Effector memory CD8-positive, alpha-beta T cell (primary cell): ENCODE measurements at regions not wholly inside any gene's neighbourhood (a gene's known extent, or its start where the extent isn't known, plus 50 kb on each side); places are given as distances from the start of the nearest gene placed in this dataset.

Source experiments
- ATAC-seq: fragments of 150-1000 bp; cut with Tn5 transposase; replicated peaks from 2 replicates; pipeline ENCODE4 v1.10.0; 2021; ENCODE audit warnings: mild to moderate bottlenecking, moderate library complexity
- DNase-seq, 3 experiments: peaks; one replicate each; pipeline ENCODE4 v3.0.0; 2021
- H3K27ac Mint-ChIP-seq, 2 donors: one replicate each; pipeline ENCODE4 v1.8.0; 2022; ENCODE audit warnings: mild to moderate bottlenecking in 2 of 2, mixed read lengths in 2 of 2, moderate library complexity in 2 of 2
- H3K27me3 Mint-ChIP-seq, 2 donors: one replicate each; pipeline ENCODE4 v1.8.0; 2022; ENCODE audit warnings: mixed read lengths in 2 of 2
- H3K36me3 Mint-ChIP-seq: one replicate; pipeline ENCODE4 v1.8.0; 2022; ENCODE audit warnings: mild to moderate bottlenecking, moderate library complexity, mixed read lengths; ENCODE audit not compliant: insufficient read depth
- H3K4me1 Mint-ChIP-seq, 2 donors: one replicate each; pipeline ENCODE4 v1.8.0; 2022; ENCODE audit warnings: low read depth in 2 of 2, mixed read lengths in 2 of 2
- H3K4me3 Mint-ChIP-seq, 2 donors: one replicate each; pipeline ENCODE4 v1.8.0; 2022; ENCODE audit warnings: mild to moderate bottlenecking in 2 of 2, mixed read lengths in 2 of 2, moderate library complexity in 2 of 2
- H3K9me3 Mint-ChIP-seq, 2 donors: one replicate each; pipeline ENCODE4 v1.8.0; 2022; ENCODE audit warnings: mixed read lengths in 2 of 2

- Mint-ChIP-seq H3K27ac (no peak overlapping the region), H3K36me3 (no peaks in the 10 kb centered on the region), H3K27me3 (peaks cover 33 to 34% of the 10 kb centered on the region in 2 donors), H3K4me1 (no peaks in the 10 kb centered on the region), H3K9me3 (no peaks in the 10 kb centered on the region), H3K4me3 (no peak overlapping the region)
- no peak for ATAC-seq
- no peak for DNase-seq
Measured at GRCh38 chr6:145063091-145063490, 672.2 kb downstream of the EPM2A start.

- Mint-ChIP-seq H3K4me3 (no peak overlapping the region), H3K27ac (no peak overlapping the region), H3K4me1 (no peaks in the 10 kb centered on the region), H3K36me3 (no peaks in the 10 kb centered on the region), H3K9me3 (no peaks in the 10 kb centered on the region), H3K27me3 (peaks cover 43 to 54% of the 10 kb centered on the region in 2 donors)
- no peak for DNase-seq
- ATAC-seq, result no peak
Measured at GRCh38 chr6:145067430-145067829, 667.9 kb downstream of the EPM2A start.

GRCh38 chr6:145068577-145068976 lies 666.7 kb downstream of the EPM2A start:
- Mint-ChIP-seq H3K9me3 (no peaks in the 10 kb centered on the region), H3K27ac (no peak overlapping the region), H3K4me1 (no peaks in the 10 kb centered on the region), H3K36me3 (no peaks in the 10 kb centered on the region), H3K4me3 (no peak overlapping the region), H3K27me3 (peaks cover 40 to 51% of the 10 kb centered on the region in 2 donors)
- no peak for ATAC-seq
- no peak for DNase-seq

GRCh38 chr6:145069966-145070365 lies 665.4 kb downstream of the EPM2A start:
- no peak overlapping the region for H3K27ac Mint-ChIP-seq
- peaks cover 40 to 51% of the 10 kb centered on the region in 2 donors for H3K27me3 Mint-ChIP-seq
- H3K9me3 Mint-ChIP-seq, result no peaks in the 10 kb centered on the region
- no peaks in the 10 kb centered on the region for H3K36me3 Mint-ChIP-seq
- ATAC-seq, result no peak
- no peak for DNase-seq
- no peak overlapping the region for H3K4me3 Mint-ChIP-seq
- H3K4me1 Mint-ChIP-seq, result no peaks in the 10 kb centered on the region

- no peak overlapping the region for H3K4me3 Mint-ChIP-seq
- H3K4me1 Mint-ChIP-seq, result no peaks in the 10 kb centered on the region
- no peak for DNase-seq
- no peak for ATAC-seq
- H3K27ac Mint-ChIP-seq, result no peak overlapping the region
- H3K36me3 Mint-ChIP-seq, result no peaks in the 10 kb centered on the region
- peaks cover 36 to 46% of the 10 kb centered on the region in 2 donors for H3K27me3 Mint-ChIP-seq
- H3K9me3 Mint-ChIP-seq, result no peaks in the 10 kb centered on the region
Measured at GRCh38 chr6:145070791-145071190, 664.5 kb downstream of the EPM2A start.

- Mint-ChIP-seq H3K9me3 (no peaks in the 10 kb centered on the region), H3K36me3 (no peaks in the 10 kb centered on the region), H3K4me1 (no peaks in the 10 kb centered on the region), H3K4me3 (no peak overlapping the region), H3K27ac (no peak overlapping the region), H3K27me3 (peaks cover 26 to 42% of the 10 kb centered on the region in 2 donors)
- DNase-seq (no peak), ATAC-seq (no peak)
Measured at GRCh38 chr6:145071836-145072235, 663.5 kb downstream of the EPM2A start.

GRCh38 chr6:145073811-145074210 lies 661.5 kb downstream of the EPM2A start:
- H3K36me3 Mint-ChIP-seq, result no peaks in the 10 kb centered on the region
- DNase-seq, result no peak
- no peak for ATAC-seq
- H3K27me3 Mint-ChIP-seq, result peaks cover 18 to 24% of the 10 kb centered on the region in 2 donors
- H3K4me3 Mint-ChIP-seq, result no peak overlapping the region
- no peaks in the 10 kb centered on the region for H3K9me3 Mint-ChIP-seq
- no peak overlapping the region for H3K27ac Mint-ChIP-seq
- no peaks in the 10 kb centered on the region for H3K4me1 Mint-ChIP-seq

- H3K36me3 Mint-ChIP-seq, result no peaks in the 10 kb centered on the region
- H3K27me3 Mint-ChIP-seq, result peaks cover 10 to 22% of the 10 kb centered on the region in 2 donors
- H3K4me3 Mint-ChIP-seq, result no peak overlapping the region
- no peaks in the 10 kb centered on the region for H3K9me3 Mint-ChIP-seq
- DNase-seq (no peak), ATAC-seq (no peak)
- no peaks in the 10 kb centered on the region for H3K4me1 Mint-ChIP-seq
- no peak overlapping the region for H3K27ac Mint-ChIP-seq
Measured at GRCh38 chr6:145074805-145075204, 660.5 kb downstream of the EPM2A start.

- no peaks in the 10 kb centered on the region for H3K36me3 Mint-ChIP-seq
- no peaks in the 10 kb centered on the region for H3K4me1 Mint-ChIP-seq
- ATAC-seq (no peak), DNase-seq (no peak)
- no peak overlapping the region for H3K27ac Mint-ChIP-seq
- H3K4me3 Mint-ChIP-seq, result no peak overlapping the region
- no peaks in the 10 kb centered on the region for H3K9me3 Mint-ChIP-seq
- H3K27me3 Mint-ChIP-seq, result peaks cover 4 to 21% of the 10 kb centered on the region in 2 donors
Measured at GRCh38 chr6:145075425-145075824, 659.9 kb downstream of the EPM2A start.

GRCh38 chr6:145076115-145076841 lies 659.0 kb downstream of the EPM2A start:
- DNase-seq, result no peak
- H3K9me3 Mint-ChIP-seq, result no peaks in the 10 kb centered on the region
- H3K4me3 Mint-ChIP-seq, result no peak overlapping the region
- H3K4me1 Mint-ChIP-seq, result no peaks in the 10 kb centered on the region
- ATAC-seq, result no peak
- H3K27ac Mint-ChIP-seq, result no peak overlapping the region
- H3K27me3 Mint-ChIP-seq, result peaks cover 3 to 12% of the 10 kb centered on the region in 2 donors
- no peaks in the 10 kb centered on the region for H3K36me3 Mint-ChIP-seq

GRCh38 chr6:145077382-145077781 lies 657.9 kb downstream of the EPM2A start:
- no peak overlapping the region for H3K27ac Mint-ChIP-seq

GRCh38 chr6:145080651-145081050 lies 654.7 kb downstream of the EPM2A start:
- no peak overlapping the region for H3K27ac Mint-ChIP-seq
- H3K4me1 Mint-ChIP-seq, result no peaks in the 10 kb centered on the region
- H3K27me3 Mint-ChIP-seq, result peaks cover 8 to 10% of the 10 kb centered on the region in 2 donors
- H3K4me3 Mint-ChIP-seq, result no peak overlapping the region
- ATAC-seq (no peak), DNase-seq (no peak)
- no peaks in the 10 kb centered on the region for H3K36me3 Mint-ChIP-seq
- H3K9me3 Mint-ChIP-seq, result no peaks in the 10 kb centered on the region

More at GRCh38 chr6:145077382-145077781, 657.9 kb downstream of the EPM2A start:
- Mint-ChIP-seq H3K4me1 (no peaks in the 10 kb centered on the region), H3K36me3 (no peaks in the 10 kb centered on the region), H3K4me3 (no peak overlapping the region), H3K9me3 (no peaks in the 10 kb centered on the region), H3K27me3 (peaks cover 0 to 8% of the 10 kb centered on the region in 2 donors)
- no peak for DNase-seq
- no peak for ATAC-seq

GRCh38 chr6:145081677-145082076 lies 653.6 kb downstream of the EPM2A start:
- DNase-seq, result no peak
- no peak overlapping the region for H3K4me3 Mint-ChIP-seq
- H3K27me3 Mint-ChIP-seq, result peaks cover 4 to 18% of the 10 kb centered on the region in 2 donors
- no peaks in the 10 kb centered on the region for H3K9me3 Mint-ChIP-seq
- H3K36me3 Mint-ChIP-seq, result no peaks in the 10 kb centered on the region
- no peak for ATAC-seq
- no peak overlapping the region for H3K27ac Mint-ChIP-seq
- no peaks in the 10 kb centered on the region for H3K4me1 Mint-ChIP-seq

- ATAC-seq, result no peak
- H3K27me3 Mint-ChIP-seq, result peaks cover 0 to 18% of the 10 kb centered on the region in 2 donors
- H3K9me3 Mint-ChIP-seq, result no peaks in the 10 kb centered on the region
- no peak for DNase-seq
- no peak overlapping the region for H3K27ac Mint-ChIP-seq
- no peaks in the 10 kb centered on the region for H3K4me1 Mint-ChIP-seq
- H3K4me3 Mint-ChIP-seq, result no peak overlapping the region
- no peaks in the 10 kb centered on the region for H3K36me3 Mint-ChIP-seq
Measured at GRCh38 chr6:145082359-145082758, 653.0 kb downstream of the EPM2A start.
